H4 (cell line): ENCODE measurements at regions not wholly inside any gene's neighbourhood (a gene's known extent, or its start where the extent isn't known, plus 50 kb on each side); places are given as distances from the start of the nearest gene placed in this dataset.
"Not testable (repeated sequence)": the region's sequence is repeated elsewhere in the genome, so short reads cannot be mapped to it uniquely, and the experiment has no call there.

Source experiments
- DNase-seq: peaks from one replicate; pipeline ENCODE4 v3.0.0-alpha.2; 2015; ENCODE audit warnings: low spot score

- DNase-seq = not testable (repeated sequence)
Measured at GRCh38 chr10:38362514-38362913, 268.4 kb downstream of the ZNF37A start.

- not testable (repeated sequence) for DNase-seq
Measured at GRCh38 chr10:38364073-38364472, 269.9 kb downstream of the ZNF37A start.

GRCh38 chr10:38365917-38366316, 271.8 kb downstream of the ZNF37A start:
- DNase-seq = peak; percentile 10

GRCh38 chr10:38383800-38384199, 289.7 kb downstream of the ZNF37A start:
- DNase-seq = not testable (repeated sequence)

- DNase-seq = not testable (repeated sequence)
Measured at GRCh38 chr10:38386869-38387268, 292.7 kb downstream of the ZNF37A start.

- peak; percentile 1 for DNase-seq
Measured at GRCh38 chr10:38390725-38391124, 296.6 kb downstream of the ZNF37A start.

GRCh38 chr10:38395465-38395864, 301.3 kb downstream of the ZNF37A start:
- not testable (repeated sequence) for DNase-seq

- DNase-seq = not testable (repeated sequence)
Measured at GRCh38 chr10:38396178-38396954, 302.2 kb downstream of the ZNF37A start.

GRCh38 chr10:38401565-38401964, 307.4 kb downstream of the ZNF37A start:
- DNase-seq = not testable (repeated sequence)

GRCh38 chr10:38402442-38403346, 308.6 kb downstream of the ZNF37A start:
- peak; percentile 83 for DNase-seq

- DNase-seq = not testable (repeated sequence)
Measured at GRCh38 chr10:38403347-38404117, 309.4 kb downstream of the ZNF37A start.

GRCh38 chr10:38423634-38424033, 329.5 kb downstream of the ZNF37A start:
- DNase-seq = not testable (repeated sequence)

- not testable (repeated sequence) for DNase-seq
Measured at GRCh38 chr10:38430242-38430641, 336.1 kb downstream of the ZNF37A start.

- DNase-seq = not testable (repeated sequence)
Measured at GRCh38 chr10:38437359-38437758, 343.2 kb downstream of the ZNF37A start.

- not testable (repeated sequence) for DNase-seq
Measured at GRCh38 chr10:38448614-38449355, 354.6 kb downstream of the ZNF37A start.

- DNase-seq = not testable (repeated sequence)
Measured at GRCh38 chr10:38449618-38450017, 355.5 kb downstream of the ZNF37A start.

GRCh38 chr10:38450372-38451057, 356.4 kb downstream of the ZNF37A start:
- not testable (repeated sequence) for DNase-seq

GRCh38 chr10:38451306-38451967, 357.3 kb downstream of the ZNF37A start:
- not testable (repeated sequence) for DNase-seq
